ENCODE measurements at regions not wholly inside any gene's neighbourhood (a gene's known extent, or its start where the extent isn't known, plus 50 kb on each side); places are given as distances from the start of the nearest gene placed in this dataset.

- TF ChIP-seq POLR2A (IDR thresholded peaks at IDR 0.05): peak; percentile 36 to 79
- TF ChIP-seq, protein P1, sequence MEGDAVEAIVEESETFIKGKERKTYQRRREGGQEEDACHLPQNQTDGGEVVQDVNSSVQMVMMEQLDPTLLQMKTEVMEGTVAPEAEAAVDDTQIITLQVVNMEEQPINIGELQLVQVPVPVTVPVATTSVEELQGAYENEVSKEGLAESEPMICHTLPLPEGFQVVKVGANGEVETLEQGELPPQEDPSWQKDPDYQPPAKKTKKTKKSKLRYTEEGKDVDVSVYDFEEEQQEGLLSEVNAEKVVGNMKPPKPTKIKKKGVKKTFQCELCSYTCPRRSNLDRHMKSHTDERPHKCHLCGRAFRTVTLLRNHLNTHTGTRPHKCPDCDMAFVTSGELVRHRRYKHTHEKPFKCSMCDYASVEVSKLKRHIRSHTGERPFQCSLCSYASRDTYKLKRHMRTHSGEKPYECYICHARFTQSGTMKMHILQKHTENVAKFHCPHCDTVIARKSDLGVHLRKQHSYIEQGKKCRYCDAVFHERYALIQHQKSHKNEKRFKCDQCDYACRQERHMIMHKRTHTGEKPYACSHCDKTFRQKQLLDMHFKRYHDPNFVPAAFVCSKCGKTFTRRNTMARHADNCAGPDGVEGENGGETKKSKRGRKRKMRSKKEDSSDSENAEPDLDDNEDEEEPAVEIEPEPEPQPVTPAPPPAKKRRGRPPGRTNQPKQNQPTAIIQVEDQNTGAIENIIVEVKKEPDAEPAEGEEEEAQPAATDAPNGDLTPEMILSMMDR (IDR thresholded peaks at IDR 0.05): no peak
These were observed 75.1 kb downstream of the IRF2BPL start for GRCh38 chr14:76953311-76953945.

Data from adrenal gland (tissue), 5 donors.